ENCODE measurements at regions not wholly inside any gene's neighbourhood (a gene's known extent, or its start where the extent isn't known, plus 50 kb on each side); places are given as distances from the start of the nearest gene placed in this dataset.

GRCh38 chr14:84041421-84041820, 1488.5 kb upstream of the FLRT2 start:
- TF ChIP-seq, protein P1, sequence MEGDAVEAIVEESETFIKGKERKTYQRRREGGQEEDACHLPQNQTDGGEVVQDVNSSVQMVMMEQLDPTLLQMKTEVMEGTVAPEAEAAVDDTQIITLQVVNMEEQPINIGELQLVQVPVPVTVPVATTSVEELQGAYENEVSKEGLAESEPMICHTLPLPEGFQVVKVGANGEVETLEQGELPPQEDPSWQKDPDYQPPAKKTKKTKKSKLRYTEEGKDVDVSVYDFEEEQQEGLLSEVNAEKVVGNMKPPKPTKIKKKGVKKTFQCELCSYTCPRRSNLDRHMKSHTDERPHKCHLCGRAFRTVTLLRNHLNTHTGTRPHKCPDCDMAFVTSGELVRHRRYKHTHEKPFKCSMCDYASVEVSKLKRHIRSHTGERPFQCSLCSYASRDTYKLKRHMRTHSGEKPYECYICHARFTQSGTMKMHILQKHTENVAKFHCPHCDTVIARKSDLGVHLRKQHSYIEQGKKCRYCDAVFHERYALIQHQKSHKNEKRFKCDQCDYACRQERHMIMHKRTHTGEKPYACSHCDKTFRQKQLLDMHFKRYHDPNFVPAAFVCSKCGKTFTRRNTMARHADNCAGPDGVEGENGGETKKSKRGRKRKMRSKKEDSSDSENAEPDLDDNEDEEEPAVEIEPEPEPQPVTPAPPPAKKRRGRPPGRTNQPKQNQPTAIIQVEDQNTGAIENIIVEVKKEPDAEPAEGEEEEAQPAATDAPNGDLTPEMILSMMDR (IDR thresholded peaks at IDR 0.05; ENCODE audit: low read depth, low read length) = no peak

DNA sequence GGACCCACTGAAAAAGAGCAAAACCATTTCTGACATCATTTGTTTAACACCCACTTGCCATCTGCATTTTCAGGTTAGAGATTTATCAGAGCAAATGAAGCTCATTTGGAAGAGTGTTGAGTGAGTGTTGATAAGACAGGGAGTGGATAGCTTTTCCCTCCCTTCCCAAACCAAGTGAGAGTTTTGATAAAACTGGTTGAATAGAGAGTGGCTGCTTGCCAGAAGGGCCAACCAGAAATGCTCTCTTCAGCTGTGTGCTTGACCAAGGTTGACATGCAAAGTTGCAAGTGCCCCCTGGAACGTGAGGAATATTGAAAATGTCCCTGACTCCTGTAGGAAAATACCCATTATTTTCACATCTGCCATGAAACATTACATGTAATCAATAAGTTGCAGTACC, 1487.0 kb upstream of the FLRT2 start:
- TF ChIP-seq, protein P1 (IDR thresholded peaks at IDR 0.05; ENCODE audit: low read depth, low read length) = no peak
- H3K4me3 ChIP-seq (ENCODE audit: low read depth, low read length) = no peak overlapping the region

More at GRCh38 chr14:84041421-84041820, 1488.5 kb upstream of the FLRT2 start:
- no peak overlapping the region for H3K4me3 ChIP-seq (ENCODE audit: low read depth, low read length)

DNA sequence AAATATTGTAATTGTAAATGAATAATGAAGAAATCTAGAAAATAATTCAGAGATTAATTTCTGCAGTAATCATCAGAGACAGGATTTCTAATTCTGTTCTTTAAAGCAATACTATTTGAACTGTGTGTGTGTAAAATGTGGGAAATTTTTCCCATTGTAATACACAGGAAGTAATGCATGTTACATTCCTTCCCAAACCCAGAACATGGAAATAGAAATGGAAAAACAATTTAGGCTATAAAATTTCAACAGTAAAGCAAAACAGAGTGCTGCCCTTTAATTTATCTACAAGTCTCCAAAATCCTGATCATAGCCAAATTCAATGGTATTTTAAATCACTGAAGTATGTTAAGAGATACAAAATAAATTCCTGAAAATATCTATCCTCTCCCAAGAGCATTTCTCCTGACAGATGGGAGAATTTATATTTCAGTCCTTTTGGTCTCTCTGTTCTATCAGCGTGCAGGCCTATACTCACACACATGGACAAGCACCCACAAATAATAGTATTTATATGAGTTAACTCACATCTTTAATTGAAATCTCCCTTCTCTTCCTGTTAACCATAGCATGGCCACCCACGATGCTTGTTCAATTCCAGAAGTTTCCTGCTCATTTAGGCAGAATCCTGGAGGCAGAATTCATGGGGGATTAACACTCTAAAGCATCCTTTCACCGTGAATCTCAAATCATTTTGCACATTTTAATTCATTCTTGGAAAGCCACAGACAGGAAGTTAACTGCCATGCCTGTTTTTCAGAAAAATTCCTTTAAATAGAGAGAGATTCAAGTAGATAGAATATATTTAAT, 1465.4 kb upstream of the FLRT2 start:
- H3K4me3 ChIP-seq (ENCODE audit: low read depth, low read length) = no peak overlapping the region
- TF ChIP-seq, protein P1 (IDR thresholded peaks at IDR 0.05; ENCODE audit: low read depth, low read length) = no peak

DNA sequence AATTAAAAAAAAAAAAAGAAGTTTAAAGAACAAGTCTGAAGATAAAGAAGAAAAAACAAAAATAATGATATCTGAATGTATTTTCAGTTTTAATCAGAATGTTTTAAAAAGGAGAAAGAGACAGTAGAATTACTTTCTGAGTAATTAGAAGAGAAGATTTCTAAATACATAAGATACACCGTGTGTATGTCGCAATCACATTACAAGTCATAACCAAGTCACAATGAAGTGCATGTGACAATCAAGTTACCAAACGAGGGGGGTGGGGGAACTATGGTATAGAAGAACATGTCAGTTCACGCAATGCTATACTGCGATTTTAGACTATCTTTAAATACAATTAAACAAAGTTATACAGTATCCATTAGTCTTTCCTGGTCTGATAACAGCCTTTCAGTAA, 1464.1 kb upstream of the FLRT2 start:
- TF ChIP-seq, protein P1 (IDR thresholded peaks at IDR 0.05; ENCODE audit: low read depth, low read length) = no peak
- H3K4me3 ChIP-seq (ENCODE audit: low read depth, low read length) = no peak overlapping the region

DNA sequence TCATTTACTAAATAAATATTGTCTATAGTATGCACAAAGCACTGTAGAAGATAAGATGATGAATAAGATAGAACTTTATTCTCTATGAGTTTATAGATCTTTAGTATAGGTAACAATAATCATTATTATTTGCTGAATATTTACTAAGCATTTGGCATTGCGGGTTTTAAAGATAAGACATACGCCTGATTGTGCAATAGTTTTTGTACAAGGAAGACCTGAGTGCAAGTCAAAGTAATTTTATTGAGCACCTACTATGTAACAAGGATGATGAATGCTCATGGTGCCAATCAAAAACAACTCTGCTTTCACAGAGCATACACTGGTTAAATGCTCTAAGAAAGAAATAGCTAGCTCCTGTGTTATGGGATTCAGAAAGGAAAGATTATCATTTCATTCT, 1461.7 kb upstream of the FLRT2 start:
- no peak overlapping the region for H3K4me3 ChIP-seq (ENCODE audit: low read depth, low read length)
- TF ChIP-seq, protein P1 (IDR thresholded peaks at IDR 0.05; ENCODE audit: low read depth, low read length) = no peak

DNA sequence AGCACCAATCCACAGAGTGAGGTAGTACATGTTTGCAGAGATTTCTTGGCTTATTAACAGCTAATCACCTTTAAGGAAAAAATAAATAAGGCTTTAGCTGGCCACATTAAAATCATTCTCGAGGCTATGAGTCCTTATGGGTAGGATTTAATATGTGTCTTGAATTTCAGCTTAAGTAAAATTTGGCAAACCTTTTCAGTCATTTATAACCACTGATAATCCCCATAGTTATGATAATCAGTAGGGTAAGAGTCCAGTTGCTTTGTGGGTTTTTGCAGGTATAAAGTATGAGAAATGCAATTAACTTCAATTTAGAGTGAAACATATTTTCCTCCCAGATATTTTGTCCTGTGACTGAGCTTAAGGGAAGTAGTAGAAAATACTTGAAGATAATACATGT, 1458.9 kb upstream of the FLRT2 start:
- H3K4me3 ChIP-seq (ENCODE audit: low read depth, low read length) = no peak overlapping the region

DNA sequence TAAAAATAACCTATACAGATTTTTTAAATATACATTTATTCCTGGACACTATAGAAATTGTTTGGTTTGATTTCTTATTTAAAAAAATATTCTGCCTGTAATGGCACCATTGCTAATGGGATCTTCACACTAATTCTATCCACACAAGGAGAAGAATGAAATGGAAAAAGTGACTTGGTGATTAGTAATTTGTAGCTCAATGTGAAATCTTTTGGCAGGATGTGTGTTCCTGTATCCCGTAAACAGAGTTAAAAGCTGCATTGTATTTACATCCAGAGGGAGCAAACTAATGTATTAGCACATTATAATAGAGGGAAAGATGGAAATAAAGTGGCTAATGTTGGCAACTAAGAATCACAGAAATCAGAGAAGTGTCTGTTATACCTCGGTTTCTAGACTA, 1455.3 kb upstream of the FLRT2 start:
- TF ChIP-seq, protein P1 (IDR thresholded peaks at IDR 0.05; ENCODE audit: low read depth, low read length) = no peak
- no peak overlapping the region for H3K4me3 ChIP-seq (ENCODE audit: low read depth, low read length)

More for the DNA sequence above, 1458.9 kb upstream of the FLRT2 start:
- TF ChIP-seq, protein P1 (IDR thresholded peaks at IDR 0.05; ENCODE audit: low read depth, low read length) = no peak

Measured in WI38 (cell line).